PFSK-1 (cell line): ENCODE measurements at regions not wholly inside any gene's neighbourhood (a gene's known extent, or its start where the extent isn't known, plus 50 kb on each side); places are given as distances from the start of the nearest gene placed in this dataset.

Source experiments
- POLR2AphosphoS5 ChIP-seq: IDR thresholded peaks from 2 replicates; pipeline ENCODE4 v1.6.1; 2012; ENCODE audit warnings: low read depth, mild to moderate bottlenecking, control low read depth, low read length, moderate library complexity
- REST ChIP-seq, 2 experiments: IDR thresholded peaks; 2 replicates each; pipeline versions ENCODE4 v1.6.1 to v1.8.0; 2011 to 2012; ENCODE audit warnings: low read depth in 2 of 2, low read length in 2 of 2, control low read depth in 1 of 2, inconsistent platforms in 1 of 2, mild to moderate bottlenecking in 1 of 2, moderate library complexity in 1 of 2; ENCODE audit not compliant: insufficient read depth in 1 of 2

- TF ChIP-seq POLR2AphosphoS5 = no peak
- TF ChIP-seq REST (IDR thresholded peaks at IDR 0.05; ENCODE audit: insufficient read depth in 1 of 2, low read depth in 2 of 2, low read length in 2 of 2) = no peak
These were observed 215.6 kb upstream of the ARL4C start for GRCh38 chr2:234712421-234712935.
